ENCODE measurements at regions not wholly inside any gene's neighbourhood (a gene's known extent, or its start where the extent isn't known, plus 50 kb on each side); places are given as distances from the start of the nearest gene placed in this dataset.

- no TSS peak for BruUV-seq (replicated peaks)
- TF ChIP-seq POLR2AphosphoS5 (IDR thresholded peaks at IDR 0.05; ENCODE audit: low read depth, low read length) (no peak), CTCF (IDR thresholded peaks at IDR 0.05 in 2 of 3, conservative IDR thresholded peaks at IDR 0.05 in 1 of 3; ENCODE audit: borderline replicate concordance in 1 of 3, insufficient read depth in 1 of 3, low read depth in 2 of 3, low read length in 2 of 3) (no peak), SRF (IDR thresholded peaks at IDR 0.05; ENCODE audit: low read depth) (no peak), ZFX (IDR thresholded peaks at IDR 0.05) (no peak), FOSL1 (IDR thresholded peaks at IDR 0.05; ENCODE audit: low read depth) (no peak)
- CTCF ChIA-PET = no interaction called here
- no peak overlapping the region for H2AFZ ChIP-seq (ENCODE audit: low read depth, low read length, poor library complexity, severe bottlenecking)
- peaks cover 5 to 49% of the 10 kb centered on the region in 2 experiments; a peak in 2 of 4 replicates for H3K9me3 ChIP-seq (ENCODE audit: control insufficient read depth in 1 of 2, insufficient read depth in 1 of 2, low read depth in 1 of 2, low read length in 2 of 2)
- no peaks in the 10 kb centered on the region for H3K79me2 ChIP-seq (ENCODE audit: insufficient read depth, low read length)
- DNase-seq (ENCODE audit: low read depth, low spot score) (no peak), ATAC-seq (no peak)
- H3K4me3 ChIP-seq (replicated peaks in 1 of 2; ENCODE audit: low read depth in 1 of 2, low read length in 2 of 2) = no peak overlapping the region
- H3K9ac ChIP-seq (ENCODE audit: low read length) = no peak overlapping the region
- no peaks in the 10 kb centered on the region for H3K27me3 ChIP-seq (ENCODE audit: insufficient read depth, low read length)
- H4K20me1 ChIP-seq (ENCODE audit: insufficient read depth) = no peaks in the 10 kb centered on the region
- H3K27ac ChIP-seq (ENCODE audit: low read depth, low read length) = no peak overlapping the region
- no peaks in the 10 kb centered on the region for H3K36me3 ChIP-seq (ENCODE audit: control insufficient read depth in 1 of 2, insufficient read depth in 2 of 2, low read length in 2 of 2)
- H3K4me2 ChIP-seq (ENCODE audit: low read length) = no peak overlapping the region
- RAD21 ChIA-PET (ENCODE audit: low non-redundant PET in 1 of 2, low total read pairs in 2 of 2, uncharacterized antibody in 2 of 2, unreplicated experiment in 2 of 2) = no interaction called here
- intact Hi-C loops (cut with micrococcal nuclease) = no loop called here
- POLR2A ChIA-PET = no interaction called here
- H3K9me2 ChIP-seq (ENCODE audit: insufficient read depth) = no peaks in the 10 kb centered on the region
- H3K4me1 ChIP-seq (ENCODE audit: control insufficient read depth in 1 of 2, insufficient read depth in 2 of 2, low read length in 2 of 2) = no peaks in the 10 kb centered on the region
Observed at GRCh38 chr15:46525984-46526725, 891.3 kb downstream of the SQOR start.

GRCh38 chr15:46526726-46527110, 891.9 kb downstream of the SQOR start:
- no peaks in the 10 kb centered on the region for H3K9me2 ChIP-seq (ENCODE audit: insufficient read depth)
- H3K9me3 ChIP-seq (ENCODE audit: control insufficient read depth in 1 of 2, insufficient read depth in 1 of 2, low read depth in 1 of 2, low read length in 2 of 2) = peaks cover 5 to 49% of the 10 kb centered on the region in 2 experiments; a peak in 2 of 4 replicates
- no peaks in the 10 kb centered on the region for H3K4me1 ChIP-seq (ENCODE audit: control insufficient read depth in 1 of 2, insufficient read depth in 2 of 2, low read length in 2 of 2)
- ATAC-seq = no peak
- DNase-seq (ENCODE audit: low read depth, low spot score) = no peak
- H3K79me2 ChIP-seq (ENCODE audit: insufficient read depth, low read length) = no peaks in the 10 kb centered on the region
- BruUV-seq (replicated peaks) = no TSS peak
- H3K27me3 ChIP-seq (ENCODE audit: insufficient read depth, low read length) = no peaks in the 10 kb centered on the region
- POLR2A ChIA-PET = no interaction called here
- RAD21 ChIA-PET (ENCODE audit: low non-redundant PET in 1 of 2, low total read pairs in 2 of 2, uncharacterized antibody in 2 of 2, unreplicated experiment in 2 of 2) = no interaction called here
- no peaks in the 10 kb centered on the region for H3K36me3 ChIP-seq (ENCODE audit: control insufficient read depth in 1 of 2, insufficient read depth in 2 of 2, low read length in 2 of 2)
- no peak overlapping the region for H3K4me3 ChIP-seq (replicated peaks in 1 of 2; ENCODE audit: low read depth in 1 of 2, low read length in 2 of 2)
- H3K27ac ChIP-seq (ENCODE audit: low read depth, low read length) = no peak overlapping the region
- H3K9ac ChIP-seq (ENCODE audit: low read length) = no peak overlapping the region
- CTCF ChIA-PET = no interaction called here
- intact Hi-C loops (cut with micrococcal nuclease) = no loop called here
- no peak overlapping the region for H2AFZ ChIP-seq (ENCODE audit: low read depth, low read length, poor library complexity, severe bottlenecking)
- H4K20me1 ChIP-seq (ENCODE audit: insufficient read depth) = no peaks in the 10 kb centered on the region
- H3K4me2 ChIP-seq (ENCODE audit: low read length) = no peak overlapping the region
- no peak for TF ChIP-seq SRF (IDR thresholded peaks at IDR 0.05; ENCODE audit: low read depth)
- TF ChIP-seq EGR1 (IDR thresholded peaks at IDR 0.05; ENCODE audit: low read depth) = no peak
- no peak for TF ChIP-seq REST (IDR thresholded peaks at IDR 0.05; ENCODE audit: low read depth)
- no peak for TF ChIP-seq TCF7L2 (IDR thresholded peaks at IDR 0.05; ENCODE audit: borderline replicate concordance, extremely low read depth, insufficient read depth, insufficient read length)
- TF ChIP-seq ZNF274 (IDR thresholded peaks at IDR 0.05; ENCODE audit: low read depth, low read length) = no peak
- TF ChIP-seq POLR2AphosphoS5 (IDR thresholded peaks at IDR 0.05; ENCODE audit: low read depth, low read length) = no peak
- no peak for TF ChIP-seq YY1 (IDR thresholded peaks at IDR 0.05; ENCODE audit: extremely low read depth, insufficient replicate concordance, low read depth, low read length)
- TF ChIP-seq ELF1 (IDR thresholded peaks at IDR 0.05; ENCODE audit: borderline replicate concordance, low read depth) = no peak

Data from HCT116 (cell line).